Gastrocnemius medialis (tissue), 4 donors: ENCODE measurements at regions not wholly inside any gene's neighbourhood (a gene's known extent, or its start where the extent isn't known, plus 50 kb on each side); places are given as distances from the start of the nearest gene placed in this dataset.
A peak's percentile ranks its signal among the peaks of the same experiment; 100 is the strongest.

Experiments used
- ATAC-seq, 2 donors: fragments of 150-250 bp; one replicate each; pipeline ENCODE4 v1.9.1; 2016
- DNase-seq, 2 donors: peaks; one replicate each; pipeline ENCODE4 v3.0.0-alpha.2; 2019
- H3K27ac ChIP-seq, 4 donors: fragments of 200-600 bp; sonication (generic); 1 replicate in 1 of 4; 2 replicates in 3 of 4; pipeline ENCODE4 v1.5.1; 2016 to 2018; ENCODE audit warnings: mild to moderate bottlenecking in 2 of 4, moderate library complexity in 1 of 4
- H3K27me3 ChIP-seq, 3 donors: fragments of 200-600 bp; sonication (generic) in 2 of 3; 1 replicate in 1 of 3; 2 replicates in 2 of 3; pipeline versions ENCODE4 v1.5.1 to v1.6.0; 2016 to 2019; ENCODE audit warnings: mild to moderate bottlenecking in 1 of 3, moderate library complexity in 1 of 3
- H3K36me3 ChIP-seq, 2 donors: fragments of 200-600 bp; sonication (generic) in 1 of 2; one replicate each; pipeline ENCODE4 v1.5.1; 2017 to 2018
- H3K4me1 ChIP-seq, 2 donors: fragments of 200-600 bp; sonication (generic) in 1 of 2; one replicate each; pipeline ENCODE4 v1.5.1; 2016 to 2017; ENCODE audit warnings: mild to moderate bottlenecking in 2 of 2
- H3K4me3 ChIP-seq, 4 donors: fragments of 200-600 bp; sonication (generic) in 3 of 4; 1 replicate in 1 of 4; 2 replicates in 3 of 4; pipeline ENCODE4 v1.5.1; 2016 to 2019; ENCODE audit warnings: mild to moderate bottlenecking in 2 of 4
- H3K9me3 ChIP-seq, 3 donors: fragments of 200-600 bp; sonication (generic) in 2 of 3; 1 replicate in 1 of 3; 2 replicates in 2 of 3; pipeline ENCODE4 v1.5.1; 2016 to 2019
- POLR2A ChIP-seq, 2 donors: fragments of 450-650 bp; IDR thresholded peaks; one replicate each; pipeline ENCODE4 v1.6.1; 2017; ENCODE audit warnings: antibody characterized with exemption in 2 of 2, mild to moderate bottlenecking in 2 of 2, moderate library complexity in 2 of 2
- in situ Hi-C, 4 donors: fragments of 200-750 bp; cut with MboI; loops; one replicate each; pipeline versions ENCODE4 v1.15.0 to v1.8.0; 2017; ENCODE audit warnings: low sequenced_read_pairs in 4 of 4
- intact Hi-C: fragments of 100-400 bp; cut with DNase I; formaldehyde crosslinking; loops from one replicate; pipeline ENCODE4 v1.15.1; 2023; ENCODE audit warnings: low total_unique reads
- TF ChIP-seq, protein P1 (sequence below), 5 experiments: fragments of 450-650 bp in 3 of 5; fragments of 200-600 bp in 2 of 5; sonication (generic) in 2 of 5; IDR thresholded peaks in 4 of 5; conservative IDR thresholded peaks in 1 of 5; 1 replicate in 4 of 5; 2 replicates in 1 of 5; pipeline ENCODE4 v1.5.1; 2016 to 2019; ENCODE audit warnings: antibody characterized with exemption in 5 of 5, mild to moderate bottlenecking in 3 of 5, moderate library complexity in 3 of 5

DNA sequence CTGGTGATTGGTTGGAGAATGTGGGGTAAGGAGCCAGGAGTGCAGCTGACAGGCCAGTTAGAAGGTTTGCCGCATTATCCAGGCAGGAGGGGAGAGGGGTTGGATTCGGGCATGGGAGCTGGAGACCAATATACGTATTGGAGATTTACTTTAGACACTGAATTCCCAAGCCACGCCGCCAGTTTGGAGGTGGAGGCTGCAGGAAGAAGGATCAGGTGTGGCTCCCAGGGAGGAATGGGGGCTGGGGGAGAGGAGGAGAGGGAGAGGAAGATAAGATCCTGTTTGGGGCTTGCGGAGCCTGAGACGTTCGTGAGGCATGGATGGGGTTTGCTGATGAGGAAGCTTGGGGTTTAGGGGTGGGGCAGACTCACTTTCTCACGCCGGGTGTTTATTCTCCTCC is 155.1 kb upstream of the IGSF21 start:
- ATAC-seq, result no peak

DNA sequence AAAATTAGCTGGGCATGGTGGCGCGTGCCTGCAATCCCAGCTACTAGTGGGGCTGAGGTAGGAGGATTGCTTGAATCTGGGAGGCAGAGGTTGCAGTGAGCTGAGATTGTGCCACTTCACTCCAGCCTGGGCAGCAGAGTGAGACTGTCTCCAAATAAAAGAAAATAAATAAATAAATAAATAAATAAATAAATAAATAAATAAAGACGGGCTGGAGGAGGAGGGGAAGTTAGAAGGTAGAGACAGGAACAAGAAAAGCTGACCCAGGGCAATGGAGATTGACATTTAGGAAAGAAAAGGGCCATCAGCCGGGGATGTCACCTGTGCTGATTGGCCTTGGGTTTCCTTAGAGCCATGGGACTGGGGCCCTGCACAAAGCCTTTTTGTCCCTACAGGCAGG is 153.7 kb upstream of the IGSF21 start:
- intact Hi-C loops, result no loop called here
- H3K27ac ChIP-seq, result no peak overlapping the region
- DNase-seq, result no peak
- no peak for ATAC-seq
- no peaks in the 10 kb centered on the region for H3K36me3 ChIP-seq
- H3K27me3 ChIP-seq, result peaks cover 10 to 27% (median 25%) of the 10 kb centered on the region in 3 donors
- no peak overlapping the region for H3K4me3 ChIP-seq
- no peak for TF ChIP-seq POLR2A (IDR thresholded peaks at IDR 0.05)
- TF ChIP-seq, protein P1, sequence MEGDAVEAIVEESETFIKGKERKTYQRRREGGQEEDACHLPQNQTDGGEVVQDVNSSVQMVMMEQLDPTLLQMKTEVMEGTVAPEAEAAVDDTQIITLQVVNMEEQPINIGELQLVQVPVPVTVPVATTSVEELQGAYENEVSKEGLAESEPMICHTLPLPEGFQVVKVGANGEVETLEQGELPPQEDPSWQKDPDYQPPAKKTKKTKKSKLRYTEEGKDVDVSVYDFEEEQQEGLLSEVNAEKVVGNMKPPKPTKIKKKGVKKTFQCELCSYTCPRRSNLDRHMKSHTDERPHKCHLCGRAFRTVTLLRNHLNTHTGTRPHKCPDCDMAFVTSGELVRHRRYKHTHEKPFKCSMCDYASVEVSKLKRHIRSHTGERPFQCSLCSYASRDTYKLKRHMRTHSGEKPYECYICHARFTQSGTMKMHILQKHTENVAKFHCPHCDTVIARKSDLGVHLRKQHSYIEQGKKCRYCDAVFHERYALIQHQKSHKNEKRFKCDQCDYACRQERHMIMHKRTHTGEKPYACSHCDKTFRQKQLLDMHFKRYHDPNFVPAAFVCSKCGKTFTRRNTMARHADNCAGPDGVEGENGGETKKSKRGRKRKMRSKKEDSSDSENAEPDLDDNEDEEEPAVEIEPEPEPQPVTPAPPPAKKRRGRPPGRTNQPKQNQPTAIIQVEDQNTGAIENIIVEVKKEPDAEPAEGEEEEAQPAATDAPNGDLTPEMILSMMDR (IDR thresholded peaks at IDR 0.05 in 4 of 5, conservative IDR thresholded peaks at IDR 0.05 in 1 of 5), result no peak
- in situ Hi-C loops, result no loop called here
- no peaks in the 10 kb centered on the region for H3K9me3 ChIP-seq
- H3K4me1 ChIP-seq, result no peaks in the 10 kb centered on the region

More for the DNA sequence above, 155.1 kb upstream of the IGSF21 start:
- H3K27ac ChIP-seq, result no peak overlapping the region
- in situ Hi-C loops, result no loop called here
- H3K4me3 ChIP-seq, result no peak overlapping the region
- DNase-seq, result no peak
- intact Hi-C loops, result no loop called here
- no peaks in the 10 kb centered on the region for H3K36me3 ChIP-seq
- no peak for TF ChIP-seq POLR2A (IDR thresholded peaks at IDR 0.05)
- TF ChIP-seq, protein P1 (IDR thresholded peaks at IDR 0.05 in 4 of 5, conservative IDR thresholded peaks at IDR 0.05 in 1 of 5), result no peak
- H3K9me3 ChIP-seq, result no peaks in the 10 kb centered on the region
- peaks cover 10 to 25% (median 24%) of the 10 kb centered on the region in 3 donors for H3K27me3 ChIP-seq
- no peaks in the 10 kb centered on the region for H3K4me1 ChIP-seq

- no peaks in the 10 kb centered on the region for H3K36me3 ChIP-seq
- no peaks in the 10 kb centered on the region for H3K4me1 ChIP-seq
- H3K27me3 ChIP-seq, result peaks cover 10 to 31% (median 25%) of the 10 kb centered on the region in 3 donors
- TF ChIP-seq, protein P1 (IDR thresholded peaks at IDR 0.05 in 4 of 5, conservative IDR thresholded peaks at IDR 0.05 in 1 of 5), result no peak
- H3K27ac ChIP-seq, result no peak overlapping the region
- ATAC-seq, result peak in 1 of 2 donors; percentile 64
- no peak overlapping the region for H3K4me3 ChIP-seq
- DNase-seq, result peak in 1 of 2 donors; percentile 16
- no peaks in the 10 kb centered on the region for H3K9me3 ChIP-seq
- in situ Hi-C loops, result no loop called here
- intact Hi-C loops, result no loop called here
Measured at GRCh38 chr1:17955302-17956285, 152.0 kb upstream of the IGSF21 start.

GRCh38 chr1:17957588-17958267 is 149.9 kb upstream of the IGSF21 start:
- no peaks in the 10 kb centered on the region for H3K9me3 ChIP-seq
- no peaks in the 10 kb centered on the region for H3K36me3 ChIP-seq
- DNase-seq, result peak in 1 of 2 donors; percentile 19
- no peaks in the 10 kb centered on the region for H3K4me1 ChIP-seq
- in situ Hi-C loops (no loop called here), intact Hi-C loops (no loop called here)
- no peak overlapping the region for H3K27ac ChIP-seq
- H3K27me3 ChIP-seq, result peaks cover 0 to 23% (median 16%) of the 10 kb centered on the region in 3 donors
- H3K4me3 ChIP-seq, result no peak overlapping the region
- ATAC-seq, result peak in 1 of 2 donors; percentile 46
- no peak for TF ChIP-seq POLR2A (IDR thresholded peaks at IDR 0.05)
- TF ChIP-seq, protein P1 (IDR thresholded peaks at IDR 0.05 in 4 of 5, conservative IDR thresholded peaks at IDR 0.05 in 1 of 5), result no peak
